K562 (cell line): ENCODE measurements at regions not wholly inside any gene's neighbourhood (a gene's known extent, or its start where the extent isn't known, plus 50 kb on each side); places are given as distances from the start of the nearest gene placed in this dataset.

Experiments
- ATAC-seq: fragments of 200-7000 bp; cut with Tn5 transposase; 3 replicates; pipeline ENCODE4 v1.9.1; 2020; ENCODE audit warnings: moderate library complexity
- BruUV-seq: library from RNA; stranded (reverse); fragments of 400-500 nt; replicated peaks from 2 replicates; lab custom pipeline; 2021; lab: Mats Ljungman, UMichigan
- CTCF ChIA-PET: fragments of 300-600 bp; formaldehyde crosslinking; extraction: SDS; loops from one replicate; lab custom pipeline; 2021; ENCODE audit warnings: low intra/inter-chr PET ratio; lab: Yijun Ruan, JAX
- POLR2A ChIA-PET: fragments of 300-600, 350-650 bp; sonication (Branson Sonifier 250); formaldehyde crosslinking; extraction: SDS; loops from one replicate; lab custom pipeline; 2021; ENCODE audit warnings: antibody characterized with exemption, inconsistent platforms; lab: Yijun Ruan, JAX
- DNase-seq, 4 experiments: peaks; one replicate each; pipeline versions ENCODE4 v3.0.0 to v3.0.0-alpha.2; 2011 to 2018; ENCODE audit warnings: low spot score in 3 of 4, mixed read lengths in 3 of 4; ENCODE audit errors: extremely low read depth in 1 of 4
- FAIRE-seq: peaks from 2 replicates; lab custom pipeline; 2011; peaks lifted over from hg19 to GRCh38; lab: Jason Lieb, UNC
- H2AFZ ChIP-seq: 2 replicates; pipeline ENCODE4 v1.6.0; 2011; ENCODE audit warnings: low read depth, low read length, control low read depth, inconsistent platforms
- H3K27ac ChIP-seq: fragments of 200-600 bp; 3 replicates; pipeline ENCODE4 v1.8.0; 2011; ENCODE audit warnings: low read depth, mild to moderate bottlenecking, control low read depth, inconsistent platforms, low read length, moderate library complexity, mixed read lengths; ENCODE audit errors: extremely low read depth
- H3K27me3 ChIP-seq, 2 experiments: fragments of 300-600 bp in 1 of 2; 2 replicates in 1 of 2; 3 replicates in 1 of 2; pipeline versions ENCODE4 v1.6.0 to v1.8.0; 2011; ENCODE audit warnings: inconsistent platforms in 2 of 2, low read length in 2 of 2, mild to moderate bottlenecking in 1 of 2, mixed read lengths in 1 of 2, moderate library complexity in 1 of 2; ENCODE audit not compliant: control insufficient read depth in 2 of 2, insufficient read depth in 2 of 2
- H3K36me3 ChIP-seq: fragments of 300-600 bp; 3 replicates; pipeline ENCODE4 v1.8.0; 2011; ENCODE audit warnings: mild to moderate bottlenecking, low read length, inconsistent platforms; ENCODE audit not compliant: control insufficient read depth, insufficient read depth
- H3K4me1 ChIP-seq, 2 experiments: fragments of 200-600 bp in 1 of 2; replicated peaks in 1 of 2; 2 replicates in 1 of 2; 3 replicates in 1 of 2; pipeline versions ENCODE4 v1.5.1 to v1.8.0; 2011; ENCODE audit warnings: inconsistent platforms in 2 of 2, low read length in 2 of 2, mild to moderate bottlenecking in 1 of 2, mixed read lengths in 1 of 2, moderate library complexity in 1 of 2; ENCODE audit not compliant: control insufficient read depth in 2 of 2, insufficient read depth in 2 of 2
- H3K4me2 ChIP-seq: 2 replicates; pipeline ENCODE4 v1.6.1; 2011; ENCODE audit warnings: low read length, control low read depth, inconsistent platforms, mixed read lengths; ENCODE audit not compliant: insufficient read depth
- H3K4me3 ChIP-seq: fragments of 200-600 bp; sonication (generic), shearing (Covaris generic); 2 replicates; pipeline ENCODE4 v1.5.1; 2016; ENCODE audit warnings: control low read depth, inconsistent platforms
- H3K79me2 ChIP-seq: fragments of 200-600 bp; 3 replicates; pipeline ENCODE4 v1.8.0; 2011; ENCODE audit warnings: low read length, inconsistent platforms; ENCODE audit not compliant: control insufficient read depth, insufficient read depth
- H3K9ac ChIP-seq, 2 experiments: 2 replicates each; pipeline versions ENCODE4 v1.6.0 to v1.6.1; 2011; ENCODE audit warnings: low read depth in 2 of 2, low read length in 2 of 2, control low read depth in 1 of 2, inconsistent platforms in 1 of 2, mild to moderate bottlenecking in 1 of 2, mixed read lengths in 1 of 2; ENCODE audit not compliant: insufficient read depth in 1 of 2
- H3K9me1 ChIP-seq: one replicate; pipeline ENCODE4 v1.6.0; 2011; ENCODE audit warnings: inconsistent platforms, mild to moderate bottlenecking, low read length, moderate library complexity; ENCODE audit not compliant: control insufficient read depth, insufficient read depth
- H3K9me3 ChIP-seq: replicated peaks from 2 replicates; pipeline ENCODE4 v1.5.1; 2011; ENCODE audit warnings: low read depth, low read length, inconsistent platforms; ENCODE audit not compliant: control insufficient read depth, insufficient read depth
- H4K20me1 ChIP-seq: replicated peaks from 2 replicates; pipeline ENCODE4 v1.6.1; 2011; ENCODE audit warnings: low read length, inconsistent platforms, mixed read lengths; ENCODE audit not compliant: control insufficient read depth, insufficient read depth
- SAFB2 ChIP-seq: fragments of 200-400 bp; formaldehyde crosslinking; IDR thresholded peaks from 2 replicates; pipeline ENCODE4 v1.6.1; 2018; ENCODE audit warnings: borderline replicate concordance, low read length, low read depth, moderate library complexity; ENCODE audit not compliant: severe bottlenecking
- WGBS: fragments of 100-300 bp; shearing (Covaris generic); methylation state at CpG from one replicate; pipeline ENCODE4 v1.1.6; 2016; ENCODE audit warnings: low coverage, mixed read lengths; ENCODE audit not compliant: insufficient coverage; ENCODE audit errors: missing lambda C conversion rate; 5-methylcytosine and 5-hydroxymethylcytosine counted together
- in situ Hi-C: fragments of 300-500 bp; cut with MboI; formaldehyde crosslinking; loops from 4 replicates; pipeline ENCODE4 v1.15.0; 2018; ENCODE audit warnings: inconsistent platforms, mixed read lengths
- intact Hi-C: fragments of 100-400 bp; cut with micrococcal nuclease; formaldehyde crosslinking; loops from 2 replicates; pipeline ENCODE4 v1.14.2; 2022
- TF ChIP-seq, protein P1 (sequence below): sonication (generic); formaldehyde crosslinking; IDR thresholded peaks from 2 replicates; pipeline ENCODE4 v1.8.0; 2023; ENCODE audit warnings: mild to moderate bottlenecking, missing genetic modification reagents

DNA sequence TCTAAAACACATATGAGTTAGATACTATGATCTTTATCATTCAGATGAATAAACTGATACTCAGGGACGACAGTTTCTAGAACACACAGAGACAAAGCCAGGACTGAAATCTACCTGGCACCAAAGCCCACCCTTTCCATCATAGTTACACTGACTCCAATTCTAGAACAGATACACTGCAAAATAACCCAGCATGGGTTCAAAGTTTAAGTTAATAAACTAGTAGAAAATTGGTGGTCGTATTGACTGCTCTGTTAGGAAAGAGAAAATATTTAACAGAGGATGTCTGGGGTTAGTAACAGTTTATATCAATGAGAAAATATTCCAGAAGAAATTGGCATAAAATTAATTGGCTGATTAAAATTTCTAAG is 60.8 kb upstream of the BCL9 start:
- Histone ChIP-seq H3K36me3 (no peaks in the 10 kb centered on the region), H4K20me1 (no peaks in the 10 kb centered on the region), H3K9me3 (no peaks in the 10 kb centered on the region), H3K27me3 (peaks cover 2 to 7% of the 10 kb centered on the region in 2 experiments; a peak in 2 of 5 replicates), H3K79me2 (no peaks in the 10 kb centered on the region), H3K27ac (no peak overlapping the region), H3K4me2 (no peak overlapping the region), H3K4me3 (no peak overlapping the region), H3K4me1 (no peaks in the 10 kb centered on the region)
- ChIA-PET POLR2A (interaction anchor here (1.4 kb wide), 1 partner anchor 11 kb away, joined by 5 read pairs; no protein-coding TSS in a partner anchor), CTCF (no interaction called here)
- no TSS peak for BruUV-seq
- no peak for FAIRE-seq
- intact Hi-C loops: no loop called here
- ATAC-seq: no peak
- in situ Hi-C loops: no loop called here
- DNase-seq: no peak
- no peak for TF ChIP-seq SAFB2
- TF ChIP-seq, protein P1, sequence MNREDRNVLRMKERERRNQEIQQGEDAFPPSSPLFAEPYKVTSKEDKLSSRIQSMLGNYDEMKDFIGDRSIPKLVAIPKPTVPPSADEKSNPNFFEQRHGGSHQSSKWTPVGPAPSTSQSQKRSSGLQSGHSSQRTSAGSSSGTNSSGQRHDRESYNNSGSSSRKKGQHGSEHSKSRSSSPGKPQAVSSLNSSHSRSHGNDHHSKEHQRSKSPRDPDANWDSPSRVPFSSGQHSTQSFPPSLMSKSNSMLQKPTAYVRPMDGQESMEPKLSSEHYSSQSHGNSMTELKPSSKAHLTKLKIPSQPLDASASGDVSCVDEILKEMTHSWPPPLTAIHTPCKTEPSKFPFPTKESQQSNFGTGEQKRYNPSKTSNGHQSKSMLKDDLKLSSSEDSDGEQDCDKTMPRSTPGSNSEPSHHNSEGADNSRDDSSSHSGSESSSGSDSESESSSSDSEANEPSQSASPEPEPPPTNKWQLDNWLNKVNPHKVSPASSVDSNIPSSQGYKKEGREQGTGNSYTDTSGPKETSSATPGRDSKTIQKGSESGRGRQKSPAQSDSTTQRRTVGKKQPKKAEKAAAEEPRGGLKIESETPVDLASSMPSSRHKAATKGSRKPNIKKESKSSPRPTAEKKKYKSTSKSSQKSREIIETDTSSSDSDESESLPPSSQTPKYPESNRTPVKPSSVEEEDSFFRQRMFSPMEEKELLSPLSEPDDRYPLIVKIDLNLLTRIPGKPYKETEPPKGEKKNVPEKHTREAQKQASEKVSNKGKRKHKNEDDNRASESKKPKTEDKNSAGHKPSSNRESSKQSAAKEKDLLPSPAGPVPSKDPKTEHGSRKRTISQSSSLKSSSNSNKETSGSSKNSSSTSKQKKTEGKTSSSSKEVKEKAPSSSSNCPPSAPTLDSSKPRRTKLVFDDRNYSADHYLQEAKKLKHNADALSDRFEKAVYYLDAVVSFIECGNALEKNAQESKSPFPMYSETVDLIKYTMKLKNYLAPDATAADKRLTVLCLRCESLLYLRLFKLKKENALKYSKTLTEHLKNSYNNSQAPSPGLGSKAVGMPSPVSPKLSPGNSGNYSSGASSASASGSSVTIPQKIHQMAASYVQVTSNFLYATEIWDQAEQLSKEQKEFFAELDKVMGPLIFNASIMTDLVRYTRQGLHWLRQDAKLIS (CRISPR knock-in tag): no peak
- TF ChIP-seq, all 486 proteins: peak for 0
- Histone ChIP-seq H3K9me1 (no peaks in the 10 kb centered on the region), H2AFZ (no peak overlapping the region), H3K9ac (no peak overlapping the region)
- WGBS: 0% methylated on average over 2 of the region's 2 CpGs
